ENCODE measurements at regions not wholly inside any gene's neighbourhood (a gene's known extent, or its start where the extent isn't known, plus 50 kb on each side); places are given as distances from the start of the nearest gene placed in this dataset.

- no peak for DNase-seq
- POLR2A ChIA-PET: no interaction called here
- no peak for TF ChIP-seq CTCF (IDR thresholded peaks at IDR 0.05)
- CTCF ChIA-PET: no interaction called here
- no peak for ATAC-seq (ENCODE audit: poor library complexity)
- no peaks in the 10 kb centered on the region for H3K27me3 ChIP-seq (ENCODE audit: control insufficient read depth in 1 of 2, insufficient read depth in 2 of 2, low read length in 2 of 2)
- no peaks in the 10 kb centered on the region for H3K4me1 Mint-ChIP-seq (ENCODE audit: low read depth)
- peaks cover 0 to 10% of the 10 kb centered on the region in 2 experiments for H3K9me3 ChIP-seq (ENCODE audit: control insufficient read depth in 1 of 2, insufficient read depth in 1 of 2, low read length in 2 of 2)
- no peak overlapping the region for H3K4me3 Mint-ChIP-seq
- H3K27ac ChIP-seq (ENCODE audit: low read depth in 1 of 2, low read length in 2 of 2): no peak overlapping the region
- intact Hi-C loops (cut with DNase I, micrococcal nuclease): no loop called here
- no peak overlapping the region for H3K4me3 ChIP-seq (ENCODE audit: low read length)
- H3K4me1 ChIP-seq (ENCODE audit: insufficient read depth, low read length): no peaks in the 10 kb centered on the region
- no peaks in the 10 kb centered on the region for H3K36me3 ChIP-seq (ENCODE audit: insufficient read depth, low read length)
- no peaks in the 10 kb centered on the region for H3K36me3 Mint-ChIP-seq (ENCODE audit: low read depth)
- no peaks in the 10 kb centered on the region for H3K9me3 Mint-ChIP-seq
- no peak overlapping the region for H3K27ac Mint-ChIP-seq
- peaks cover 23% of the 10 kb centered on the region for H3K27me3 Mint-ChIP-seq
Measured at GRCh38 chr10:75347186-75347585, 54.4 kb downstream of the ZNF503 start.

- Histone ChIP-seq H3K9me3 (ENCODE audit: control insufficient read depth in 1 of 2, insufficient read depth in 1 of 2, low read length in 2 of 2) (peaks cover 0 to 10% of the 10 kb centered on the region in 2 experiments), H3K27me3 (ENCODE audit: control insufficient read depth in 1 of 2, insufficient read depth in 2 of 2, low read length in 2 of 2) (no peaks in the 10 kb centered on the region), H3K36me3 (ENCODE audit: insufficient read depth, low read length) (no peaks in the 10 kb centered on the region), H3K27ac (ENCODE audit: low read depth in 1 of 2, low read length in 2 of 2) (no peak overlapping the region), H3K4me3 (ENCODE audit: low read length) (no peak overlapping the region), H3K4me1 (ENCODE audit: insufficient read depth, low read length) (no peaks in the 10 kb centered on the region)
- POLR2A ChIA-PET: no interaction called here
- Mint-ChIP-seq H3K36me3 (ENCODE audit: low read depth) (no peaks in the 10 kb centered on the region), H3K4me3 (no peak overlapping the region), H3K9me3 (no peaks in the 10 kb centered on the region), H3K27me3 (peaks cover 23% of the 10 kb centered on the region), H3K4me1 (ENCODE audit: low read depth) (no peaks in the 10 kb centered on the region), H3K27ac (no peak overlapping the region)
- intact Hi-C loops (cut with DNase I, micrococcal nuclease): no loop called here
- no peak for TF ChIP-seq CTCF (IDR thresholded peaks at IDR 0.05)
- no peak for ATAC-seq (ENCODE audit: poor library complexity)
- CTCF ChIA-PET: no interaction called here
- no peak for DNase-seq
Measured at GRCh38 chr10:75345738-75346137, 55.8 kb downstream of the ZNF503 start.

- Mint-ChIP-seq H3K27me3 (peaks cover 23% of the 10 kb centered on the region), H3K27ac (no peak overlapping the region), H3K9me3 (no peaks in the 10 kb centered on the region), H3K36me3 (ENCODE audit: low read depth) (no peaks in the 10 kb centered on the region), H3K4me3 (no peak overlapping the region), H3K4me1 (ENCODE audit: low read depth) (no peaks in the 10 kb centered on the region)
- Histone ChIP-seq H3K27me3 (ENCODE audit: control insufficient read depth in 1 of 2, insufficient read depth in 2 of 2, low read length in 2 of 2) (no peaks in the 10 kb centered on the region), H3K27ac (ENCODE audit: low read depth in 1 of 2, low read length in 2 of 2) (no peak overlapping the region), H3K9me3 (ENCODE audit: control insufficient read depth in 1 of 2, insufficient read depth in 1 of 2, low read length in 2 of 2) (peaks cover 0 to 10% of the 10 kb centered on the region in 2 experiments), H3K4me3 (ENCODE audit: low read length) (no peak overlapping the region), H3K4me1 (ENCODE audit: insufficient read depth, low read length) (no peaks in the 10 kb centered on the region), H3K36me3 (ENCODE audit: insufficient read depth, low read length) (no peaks in the 10 kb centered on the region)
- POLR2A ChIA-PET: no interaction called here
- ATAC-seq (ENCODE audit: poor library complexity) (no peak), DNase-seq (no peak)
- CTCF ChIA-PET: no interaction called here
- no peak for TF ChIP-seq CTCF (IDR thresholded peaks at IDR 0.05)
- intact Hi-C loops (cut with DNase I, micrococcal nuclease): no loop called here
Measured at GRCh38 chr10:75344170-75344569, 57.4 kb downstream of the ZNF503 start.
